H1 (cell line): ENCODE measurements at regions not wholly inside any gene's neighbourhood (a gene's known extent, or its start where the extent isn't known, plus 50 kb on each side); places are given as distances from the start of the nearest gene placed in this dataset.
A peak's percentile ranks its signal among the peaks of the same experiment; 100 is the strongest.

ENCODE experiments used
- CTCF ChIA-PET: fragments of 300-600 bp; sonication (Branson Sonifier 250); formaldehyde crosslinking; loops from one replicate; lab custom pipeline; 2021; ENCODE audit not compliant: partially characterized antibody; lab: Charles Lee
- POLR2A ChIA-PET: fragments of 300-600 bp; sonication (Branson Sonifier 250); formaldehyde crosslinking; loops from one replicate; lab custom pipeline; 2021; ENCODE audit warnings: inconsistent platforms; ENCODE audit not compliant: partially characterized antibody; lab: Charles Lee
- DNase-seq, 2 experiments: peaks; one replicate each; pipeline versions ENCODE4 v3.0.0 to v3.0.0-alpha.2; 2010 to 2022; ENCODE audit warnings: low spot score in 2 of 2, low read depth in 1 of 2, mixed read lengths in 1 of 2
- FAIRE-seq: peaks from 2 replicates; lab custom pipeline; 2011; peaks lifted over from hg19 to GRCh38; lab: Jason Lieb, UNC
- H2AFZ ChIP-seq: 2 replicates; pipeline ENCODE4 v1.8.1; 2012; ENCODE audit warnings: low read length, inconsistent platforms
- H2AK5ac ChIP-seq: 2 replicates; pipeline ENCODE4 v1.6.1; 2013; ENCODE audit warnings: low read depth, low read length
- H2BK120ac ChIP-seq: replicated peaks from 2 replicates; pipeline ENCODE3; 2013; ENCODE audit warnings: low read depth, low read length, inconsistent platforms
- H2BK12ac ChIP-seq: 2 replicates; pipeline ENCODE4 v1.6.1; 2013; ENCODE audit warnings: low read depth, low read length
- H2BK15ac ChIP-seq: 2 replicates; pipeline ENCODE4 v1.6.1; 2013; ENCODE audit warnings: low read length
- H2BK20ac ChIP-seq: 2 replicates; pipeline ENCODE4 v1.6.1; 2013; ENCODE audit warnings: low read length
- H2BK5ac ChIP-seq: 2 replicates; pipeline ENCODE4 v1.6.1; 2013; ENCODE audit warnings: low read depth, low read length
- H3K14ac ChIP-seq: 2 replicates; pipeline ENCODE4 v1.6.1; 2013; ENCODE audit warnings: inconsistent platforms; ENCODE audit not compliant: insufficient read length
- H3K18ac ChIP-seq: 2 replicates; pipeline ENCODE4 v1.6.1; 2013; ENCODE audit warnings: low read length; ENCODE audit errors: extremely low read depth
- H3K23ac ChIP-seq: 2 replicates; pipeline ENCODE4 v1.6.1; 2013; ENCODE audit warnings: inconsistent platforms; ENCODE audit not compliant: insufficient read length
- H3K23me2 ChIP-seq: 2 replicates; pipeline ENCODE4 v1.6.1; 2013; ENCODE audit warnings: low read depth, low read length
- H3K27ac ChIP-seq: 2 replicates; pipeline ENCODE4 v1.6.1; 2011; ENCODE audit warnings: low read depth, low read length, inconsistent platforms
- H3K27me3 ChIP-seq, 4 experiments: replicated peaks in 1 of 4; 1 replicate in 1 of 4; 2 replicates in 3 of 4; pipeline versions ENCODE4 v1.6.1 to v1.8.1; 2011 to 2013; ENCODE audit warnings: low read length in 3 of 4, mild to moderate bottlenecking in 3 of 4, inconsistent platforms in 2 of 4, mixed read lengths in 2 of 4, moderate library complexity in 1 of 4; ENCODE audit not compliant: control insufficient read depth in 3 of 4, insufficient read depth in 3 of 4; ENCODE audit errors: extremely low read depth in 1 of 4
- H3K36me3 ChIP-seq, 4 experiments: 2 replicates each; pipeline versions ENCODE4 v1.6.1 to v1.8.1; 2011 to 2013; ENCODE audit warnings: mild to moderate bottlenecking in 4 of 4, low read length in 3 of 4, moderate library complexity in 2 of 4, control low read depth in 1 of 4, inconsistent platforms in 1 of 4; ENCODE audit not compliant: insufficient read depth in 4 of 4, control insufficient read depth in 2 of 4
- H3K4ac ChIP-seq: replicated peaks from 2 replicates; pipeline ENCODE3; 2013; ENCODE audit warnings: low read length, low read depth, mixed read lengths, inconsistent platforms; ENCODE audit not compliant: insufficient read length
- H3K4me1 ChIP-seq, 4 experiments: replicated peaks in 1 of 4; 1 replicate in 1 of 4; 2 replicates in 3 of 4; pipeline versions ENCODE4 v1.6.1 to v1.8.1; 2011 to 2013; ENCODE audit warnings: low read length in 3 of 4, inconsistent platforms in 2 of 4, mixed read lengths in 1 of 4; ENCODE audit not compliant: insufficient read depth in 4 of 4, control insufficient read depth in 3 of 4
- H3K4me2 ChIP-seq, 2 experiments: 2 replicates each; pipeline versions ENCODE4 v1.6.1 to v1.8.1; 2011 to 2013; ENCODE audit warnings: low read depth in 2 of 2, low read length in 2 of 2, control low read depth in 1 of 2, inconsistent platforms in 1 of 2, mild to moderate bottlenecking in 1 of 2; ENCODE audit not compliant: insufficient read depth in 1 of 2
- H3K4me3 ChIP-seq, 4 experiments: fragments of 200-600, 300-600 bp in 1 of 4; sonication (generic), shearing (Covaris generic), sonication (Bioruptor Twin) in 1 of 4; 2 replicates each; pipeline versions ENCODE4 v1.5.1 to v1.8.1; 2011 to 2016; ENCODE audit warnings: low read length in 4 of 4, low read depth in 3 of 4, control low read depth in 2 of 4, inconsistent platforms in 2 of 4, mild to moderate bottlenecking in 2 of 4, mixed read lengths in 1 of 4, moderate library complexity in 1 of 4; ENCODE audit not compliant: insufficient read depth in 2 of 4; ENCODE audit errors: extremely low read depth in 1 of 4
- H3K56ac ChIP-seq: replicated peaks from 2 replicates; pipeline ENCODE3; 2013; ENCODE audit warnings: low read depth, mild to moderate bottlenecking, mixed read lengths, low read length, inconsistent platforms; ENCODE audit not compliant: insufficient read length
- H3K79me1 ChIP-seq: 2 replicates; pipeline ENCODE4 v1.6.1; 2013; ENCODE audit warnings: low read depth, low read length, control low read depth
- H3K79me2 ChIP-seq, 2 experiments: 2 replicates each; pipeline versions ENCODE4 v1.6.1 to v1.8.1; 2012 to 2013; ENCODE audit warnings: low read length in 2 of 2, mild to moderate bottlenecking in 2 of 2, inconsistent platforms in 1 of 2; ENCODE audit not compliant: insufficient read depth in 2 of 2, control insufficient read depth in 1 of 2
- H3K9ac ChIP-seq, 4 experiments: replicated peaks in 1 of 4; 1 replicate in 1 of 4; 2 replicates in 3 of 4; pipeline versions ENCODE4 v1.6.1 to v1.8.1; 2011 to 2013; ENCODE audit warnings: low read depth in 3 of 4, low read length in 3 of 4, control low read depth in 2 of 4, mild to moderate bottlenecking in 2 of 4, moderate library complexity in 2 of 4, inconsistent platforms in 1 of 4; ENCODE audit errors: extremely low read depth in 1 of 4
- H3K9me3 ChIP-seq, 2 experiments: 2 replicates each; pipeline versions ENCODE4 v1.6.1 to v1.8.1; 2012 to 2013; ENCODE audit warnings: mild to moderate bottlenecking in 2 of 2, moderate library complexity in 2 of 2, control low read depth in 1 of 2, inconsistent platforms in 1 of 2, low read depth in 1 of 2, low read length in 1 of 2, mixed read lengths in 1 of 2; ENCODE audit not compliant: insufficient read depth in 2 of 2
- H4K20me1 ChIP-seq, 2 experiments: replicated peaks in 1 of 2; 2 replicates each; pipeline versions ENCODE3 to v1.8.1; 2011 to 2013; ENCODE audit warnings: inconsistent platforms in 2 of 2, low read length in 2 of 2, mild to moderate bottlenecking in 1 of 2; ENCODE audit not compliant: insufficient read depth in 2 of 2, control insufficient read depth in 1 of 2
- H4K5ac ChIP-seq: 2 replicates; pipeline ENCODE4 v1.6.1; 2013; ENCODE audit warnings: low read length, low read depth, mixed read lengths, inconsistent platforms; ENCODE audit not compliant: insufficient read length
- H4K8ac ChIP-seq: 2 replicates; pipeline ENCODE4 v1.8.0; 2013; ENCODE audit warnings: mild to moderate bottlenecking, moderate library complexity, low read length, inconsistent platforms; ENCODE audit not compliant: insufficient read depth; ENCODE audit errors: extremely low read depth
- H4K91ac ChIP-seq: replicated peaks from 2 replicates; pipeline ENCODE3; 2013; ENCODE audit warnings: low read length, mixed read lengths, inconsistent platforms; ENCODE audit not compliant: insufficient read length
- BRCA1 ChIP-seq: IDR thresholded peaks from 2 replicates; pipeline ENCODE4 v1.6.1; 2012; ENCODE audit warnings: low read depth, low read length, improper control_type of control experiment
- RAD21 ChIP-seq, 2 experiments: IDR thresholded peaks in 1 of 2; conservative IDR thresholded peaks in 1 of 2; 2 replicates each; pipeline ENCODE4 v1.6.1; 2011; ENCODE audit warnings: low read depth in 2 of 2, low read length in 2 of 2, improper control_type of control experiment in 1 of 2, inconsistent platforms in 1 of 2, mild to moderate bottlenecking in 1 of 2, moderate library complexity in 1 of 2
- WGBS, 2 experiments: shearing (Covaris generic) in 1 of 2; methylation state at CpG; one replicate each; pipeline versions ENCODE4 v1.1.6 to v1.1.7; 2013 to 2015; ENCODE audit warnings: low lambda C conversion rate in 2 of 2, mixed read lengths in 2 of 2, inconsistent platforms in 1 of 2, low coverage in 1 of 2, missing lambda C conversion rate in 1 of 2; ENCODE audit not compliant: insufficient replicate concordance in 2 of 2, insufficient coverage in 1 of 2, insufficient read length in 1 of 2; ENCODE audit errors: extremely low coverage in 1 of 2, missing lambda C conversion rate in 1 of 2; 5-methylcytosine and 5-hydroxymethylcytosine counted together
- TF ChIP-seq, protein P1 (sequence below), 3 experiments: IDR thresholded peaks; 1 replicate in 2 of 3; 2 replicates in 1 of 3; pipeline versions ENCODE4 v1.5.1 to v1.6.1; 2011; ENCODE audit warnings: low read length in 3 of 3, mild to moderate bottlenecking in 3 of 3, inconsistent platforms in 2 of 3, low read depth in 1 of 3, moderate library complexity in 1 of 3; ENCODE audit not compliant: insufficient read depth in 1 of 3; ENCODE audit errors: control extremely low read depth in 1 of 3

GRCh38 chr15:61483599-61483998 lies 254.5 kb upstream of the RORA start:
- no peak overlapping the region for H3K4me3 ChIP-seq
- H3K9ac ChIP-seq, result no peak overlapping the region
- H2BK12ac ChIP-seq, result no peak overlapping the region
- H3K79me1 ChIP-seq, result no peaks in the 10 kb centered on the region
- no peak overlapping the region for H2BK5ac ChIP-seq
- H3K27ac ChIP-seq, result no peak overlapping the region
- CTCF ChIA-PET, result interaction anchor here (0.6 kb wide), 1 partner anchor 647 kb away, joined by 3 read pairs; no protein-coding TSS in a partner anchor
- H3K36me3 ChIP-seq, result no peaks in the 10 kb centered on the region
- no peaks in the 10 kb centered on the region for H3K27me3 ChIP-seq
- no peak overlapping the region for H2AFZ ChIP-seq
- H4K8ac ChIP-seq, result no peak overlapping the region
- H3K23me2 ChIP-seq, result no peaks in the 10 kb centered on the region
- H2BK20ac ChIP-seq, result no peak overlapping the region
- no peak overlapping the region for H3K18ac ChIP-seq
- no peak overlapping the region for H3K56ac ChIP-seq
- no peak overlapping the region for H3K4me2 ChIP-seq
- TF ChIP-seq RAD21 (IDR thresholded peaks at IDR 0.05 in 1 of 2, conservative IDR thresholded peaks at IDR 0.05 in 1 of 2; ENCODE audit: low read depth in 2 of 2, low read length in 2 of 2), result peak; percentile 18 to 44; a peak in 3 of 4 replicates
- TF ChIP-seq BRCA1, result no peak
- TF ChIP-seq, protein P1, sequence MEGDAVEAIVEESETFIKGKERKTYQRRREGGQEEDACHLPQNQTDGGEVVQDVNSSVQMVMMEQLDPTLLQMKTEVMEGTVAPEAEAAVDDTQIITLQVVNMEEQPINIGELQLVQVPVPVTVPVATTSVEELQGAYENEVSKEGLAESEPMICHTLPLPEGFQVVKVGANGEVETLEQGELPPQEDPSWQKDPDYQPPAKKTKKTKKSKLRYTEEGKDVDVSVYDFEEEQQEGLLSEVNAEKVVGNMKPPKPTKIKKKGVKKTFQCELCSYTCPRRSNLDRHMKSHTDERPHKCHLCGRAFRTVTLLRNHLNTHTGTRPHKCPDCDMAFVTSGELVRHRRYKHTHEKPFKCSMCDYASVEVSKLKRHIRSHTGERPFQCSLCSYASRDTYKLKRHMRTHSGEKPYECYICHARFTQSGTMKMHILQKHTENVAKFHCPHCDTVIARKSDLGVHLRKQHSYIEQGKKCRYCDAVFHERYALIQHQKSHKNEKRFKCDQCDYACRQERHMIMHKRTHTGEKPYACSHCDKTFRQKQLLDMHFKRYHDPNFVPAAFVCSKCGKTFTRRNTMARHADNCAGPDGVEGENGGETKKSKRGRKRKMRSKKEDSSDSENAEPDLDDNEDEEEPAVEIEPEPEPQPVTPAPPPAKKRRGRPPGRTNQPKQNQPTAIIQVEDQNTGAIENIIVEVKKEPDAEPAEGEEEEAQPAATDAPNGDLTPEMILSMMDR (IDR thresholded peaks at IDR 0.05; ENCODE audit: control extremely low read depth in 1 of 3, insufficient read depth in 1 of 3, low read depth in 1 of 3, low read length in 3 of 3), result peak in 1 of 3 experiments; percentile 6; a peak in 1 of 4 replicates
- POLR2A ChIA-PET, result no interaction called here
- no peaks in the 10 kb centered on the region for H4K20me1 ChIP-seq
- H4K91ac ChIP-seq, result no peak overlapping the region
- 95% methylated on average over 5 of the region's 6 CpGs; no CpG with 5 or more reads in 1 of the 2 experiments for WGBS, 2 experiments
- FAIRE-seq (no peak), DNase-seq (no peak)
- no peak overlapping the region for H2BK15ac ChIP-seq
- no peak overlapping the region for H2AK5ac ChIP-seq
- no peaks in the 10 kb centered on the region for H3K79me2 ChIP-seq
- no peak overlapping the region for H4K5ac ChIP-seq
- H3K4me1 ChIP-seq, result no peaks in the 10 kb centered on the region
- no peak overlapping the region for H3K23ac ChIP-seq
- H3K14ac ChIP-seq, result no peak overlapping the region
- no peaks in the 10 kb centered on the region for H3K9me3 ChIP-seq
- H2BK120ac ChIP-seq, result no peak overlapping the region
- H3K4ac ChIP-seq, result no peak overlapping the region
